ENCODE measurements at regions not wholly inside any gene's neighbourhood (a gene's known extent, or its start where the extent isn't known, plus 50 kb on each side); places are given as distances from the start of the nearest gene placed in this dataset.

DNA sequence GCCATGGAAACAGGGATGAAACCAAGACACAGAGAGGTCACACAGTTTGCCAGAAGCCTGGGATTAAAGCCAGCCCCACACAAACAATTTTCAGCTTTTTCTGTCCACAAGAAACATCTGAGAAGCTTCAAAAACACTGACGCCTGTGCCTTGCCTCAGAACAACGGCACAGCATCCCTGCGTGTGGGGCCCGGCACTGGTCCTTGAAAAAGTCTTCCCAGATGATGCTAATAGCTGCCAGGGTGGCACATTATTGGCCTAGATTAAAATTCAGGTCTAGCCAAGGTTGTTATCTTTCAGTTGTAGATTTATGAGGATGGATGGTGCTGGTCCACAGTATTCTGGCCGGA is 321.4 kb downstream of the HAPSTR1 start:
- DNase-seq (no peak), ATAC-seq (ENCODE audit: poor library complexity) (no peak)
- intact Hi-C loops (cut with DNase I): no loop called here

DNA sequence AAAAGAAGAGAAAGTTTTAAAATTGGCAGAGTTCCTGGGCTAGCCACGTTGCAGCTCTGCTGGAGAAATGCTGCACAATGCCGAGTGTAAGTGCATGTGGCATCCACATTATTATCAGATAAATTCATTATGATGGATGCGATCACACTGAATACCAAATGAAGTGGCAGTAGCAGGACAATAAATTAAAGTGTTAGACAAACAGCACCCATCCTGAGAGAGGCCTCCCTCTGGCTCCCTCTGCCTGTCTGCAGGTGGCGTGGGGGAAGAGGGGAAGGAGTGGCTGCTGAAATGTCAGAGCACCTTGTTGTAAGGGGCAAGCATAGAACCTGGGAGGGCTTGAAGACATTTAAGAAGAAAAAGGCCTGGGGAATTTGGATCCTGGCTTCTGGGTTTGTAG is 324.1 kb downstream of the HAPSTR1 start:
- DNase-seq (no peak), ATAC-seq (ENCODE audit: poor library complexity) (no peak)
- intact Hi-C loops (cut with DNase I): no loop called here

DNA sequence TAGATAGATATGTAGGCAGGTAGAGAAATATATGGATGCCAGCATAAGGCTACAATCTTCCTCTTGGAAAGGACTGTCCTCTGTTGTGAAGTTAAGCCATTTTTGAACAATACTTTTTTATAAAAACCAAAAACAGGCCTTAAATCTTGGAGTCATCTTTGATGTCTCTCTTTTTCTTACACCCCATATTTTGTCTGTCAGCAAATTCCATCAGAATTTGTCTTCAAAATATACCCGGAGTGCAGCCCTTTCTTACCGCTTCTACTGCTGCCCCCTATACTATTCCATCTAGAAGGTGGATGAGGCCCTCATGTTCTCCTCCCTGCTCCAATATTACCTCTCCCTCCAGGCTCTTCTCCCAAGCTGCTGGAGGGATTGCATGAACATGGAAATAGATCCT is 326.5 kb downstream of the HAPSTR1 start:
- intact Hi-C loops (cut with DNase I): no loop called here
- ATAC-seq (ENCODE audit: poor library complexity): no peak
- DNase-seq: no peak

DNA sequence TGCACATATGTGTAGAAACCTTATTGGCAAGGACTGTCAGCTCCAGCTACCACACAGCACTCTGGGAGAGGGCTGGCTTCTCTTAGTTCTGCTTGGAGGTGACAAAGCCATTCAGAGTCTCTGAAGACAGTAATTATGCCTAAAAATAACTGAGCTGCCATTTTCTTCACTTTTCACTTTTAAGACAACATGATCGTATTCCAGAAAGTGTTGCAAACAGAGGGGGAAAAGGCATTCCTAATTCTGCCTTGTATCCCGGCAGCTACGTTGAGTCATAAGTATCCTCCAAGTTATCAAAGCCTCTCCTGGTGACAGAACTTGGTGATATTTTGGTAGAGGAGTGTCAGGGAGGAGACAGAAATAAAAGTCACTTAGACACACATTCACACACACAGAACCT is 327.7 kb downstream of the HAPSTR1 start:
- no peak for DNase-seq
- intact Hi-C loops (cut with DNase I): no loop called here
- ATAC-seq (ENCODE audit: poor library complexity): no peak

DNA sequence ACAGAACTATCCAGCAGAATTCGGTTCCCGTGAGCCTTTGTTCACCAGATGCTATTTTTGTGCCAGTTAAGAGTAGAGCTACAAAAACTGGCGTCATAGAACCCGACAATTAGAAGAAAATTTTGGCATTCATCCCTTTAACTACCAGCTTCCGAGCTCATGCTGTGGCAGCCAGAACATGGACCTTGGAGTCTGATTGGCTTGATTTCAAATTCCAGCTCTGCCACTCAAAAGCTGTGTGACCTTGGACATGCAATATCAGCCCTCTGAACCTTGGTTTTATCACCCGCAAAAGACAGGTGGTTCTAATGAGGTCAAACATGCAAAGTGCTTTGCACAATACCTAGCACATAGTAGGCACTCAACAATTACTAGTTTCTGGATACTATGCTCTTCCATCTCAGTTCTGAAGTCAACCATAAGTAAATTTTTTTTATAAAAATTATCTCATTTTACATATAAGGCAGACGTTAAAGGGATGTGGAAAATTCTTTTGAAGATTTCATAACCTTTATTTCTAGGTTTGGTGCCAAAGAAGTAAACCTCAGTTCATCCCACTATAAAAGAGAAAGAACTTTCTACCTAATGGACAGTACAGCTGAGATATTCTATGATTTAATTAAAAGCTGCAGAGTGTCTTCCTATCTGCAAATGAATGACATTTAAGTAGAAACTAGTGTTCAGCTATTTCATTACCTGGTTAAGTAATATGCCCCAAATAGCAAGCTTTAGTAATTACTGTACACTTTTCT is 331.5 kb downstream of the HAPSTR1 start:
- ATAC-seq (ENCODE audit: poor library complexity): peak; percentile 88
- intact Hi-C loops (cut with DNase I): no loop called here

DNA sequence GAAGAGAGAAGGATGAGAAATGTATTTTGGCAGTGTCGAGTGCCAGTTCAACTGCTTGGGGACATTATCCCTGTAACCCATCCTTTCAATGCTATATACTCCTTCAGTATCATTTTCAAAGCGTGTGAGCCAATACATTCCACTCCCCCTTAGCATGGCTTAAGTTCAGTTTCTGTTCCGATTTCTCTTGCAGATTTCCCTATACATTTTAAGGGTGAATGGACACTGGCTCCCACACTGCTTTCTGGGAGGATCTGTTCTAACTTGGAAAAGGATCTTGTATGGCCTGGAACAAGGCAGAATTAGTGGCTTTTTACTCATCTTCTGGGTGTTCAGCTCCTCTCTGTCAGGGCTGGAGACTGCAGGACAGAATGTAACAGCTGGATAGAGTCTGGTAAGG is 333.8 kb downstream of the HAPSTR1 start:
- intact Hi-C loops (cut with DNase I): no loop called here

More for the DNA sequence above, 331.5 kb downstream of the HAPSTR1 start:
- peak; percentile 43 for DNase-seq

DNA sequence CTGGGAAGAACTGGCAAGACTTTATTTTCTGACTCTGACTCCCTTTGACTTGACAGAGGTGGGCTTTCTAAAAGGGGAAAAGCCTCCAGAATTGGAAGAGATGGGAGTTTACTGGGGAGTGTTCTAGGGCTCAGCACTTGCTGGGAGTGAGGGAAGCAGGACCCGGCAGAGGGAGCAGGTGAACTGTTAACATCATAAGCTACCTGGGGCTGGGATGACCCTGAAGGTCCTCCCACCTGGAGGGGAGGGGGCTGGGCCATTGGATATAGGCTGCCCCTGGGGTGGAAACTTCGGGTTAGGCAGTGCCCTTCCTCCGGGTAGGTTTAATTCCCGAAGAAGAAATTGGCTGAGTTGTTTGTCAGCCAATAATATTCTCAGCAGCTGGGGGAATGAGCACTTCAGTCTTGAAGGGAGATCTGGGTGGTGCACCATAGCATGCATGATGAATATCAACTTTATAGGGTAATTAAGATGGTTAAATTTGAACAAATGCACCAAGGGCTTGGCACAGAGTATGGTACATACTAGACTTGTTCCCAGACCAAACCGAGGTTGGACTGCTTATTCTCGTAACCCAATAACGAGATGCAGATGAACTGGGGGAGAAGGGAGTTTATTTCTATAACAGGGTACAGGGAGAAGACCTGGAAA is 337.0 kb downstream of the HAPSTR1 start:
- ATAC-seq (ENCODE audit: poor library complexity): no peak
- intact Hi-C loops (cut with DNase I): no loop called here

More for the DNA sequence above, 333.8 kb downstream of the HAPSTR1 start:
- DNase-seq (no peak), ATAC-seq (ENCODE audit: poor library complexity) (peak; percentile 9)

DNA sequence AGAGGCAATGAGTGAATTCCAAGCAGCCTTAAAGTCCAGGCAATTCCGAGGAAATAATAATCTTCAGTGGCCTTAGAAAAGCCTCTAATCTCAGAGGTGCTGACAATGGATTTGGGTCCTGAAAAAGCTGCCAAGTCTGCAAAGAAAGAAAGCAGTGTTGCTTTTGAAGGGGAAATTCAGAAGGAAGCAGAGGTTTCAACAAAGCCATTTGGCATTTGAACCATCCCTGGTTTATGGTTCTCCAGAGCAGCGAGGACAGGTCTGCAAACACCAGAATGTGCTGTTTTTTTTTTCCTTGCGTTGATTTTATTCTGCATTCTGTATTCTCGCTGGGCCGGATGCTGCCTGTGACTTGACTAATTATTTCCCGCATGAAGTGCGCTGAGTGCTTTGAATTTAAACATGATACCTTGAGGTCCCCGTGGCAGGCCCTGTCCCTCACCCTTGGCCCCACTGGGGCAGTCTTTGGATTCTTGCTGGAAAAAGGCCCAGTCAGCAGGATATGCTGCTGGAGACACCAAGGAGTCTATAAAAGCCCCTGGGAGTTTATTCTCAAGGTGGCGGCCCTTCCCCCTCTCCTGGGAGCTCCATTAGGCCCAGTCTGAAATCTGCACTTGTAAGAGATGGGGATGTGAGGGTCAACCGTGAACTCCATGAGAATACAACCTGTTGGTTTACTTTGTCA is 338.3 kb downstream of the HAPSTR1 start:
- intact Hi-C loops (cut with DNase I): no loop called here
- no peak for ATAC-seq (ENCODE audit: poor library complexity)
- no peak for DNase-seq

More for the DNA sequence above, 337.0 kb downstream of the HAPSTR1 start:
- DNase-seq: no peak

DNA sequence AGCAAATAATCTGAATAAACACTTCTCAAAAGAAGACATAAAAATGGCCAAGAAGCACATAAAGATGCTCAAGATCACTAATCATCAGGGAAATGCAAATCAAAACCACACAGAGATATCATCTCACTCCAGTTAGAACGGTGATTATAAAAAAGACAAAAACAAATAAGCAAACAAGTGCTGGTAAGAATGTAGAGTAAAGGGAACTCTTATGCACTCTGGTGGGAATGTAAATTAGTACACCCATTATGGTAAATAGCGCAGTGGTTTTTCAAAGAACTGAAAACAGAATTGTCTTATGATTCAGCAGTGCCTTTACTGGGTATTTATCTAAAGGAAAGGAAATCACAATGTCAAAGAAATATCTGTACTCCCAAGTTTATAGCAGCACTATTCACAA is 343.2 kb downstream of the HAPSTR1 start:
- ATAC-seq (ENCODE audit: poor library complexity): no peak
- intact Hi-C loops (cut with DNase I): no loop called here
- DNase-seq: no peak

DNA sequence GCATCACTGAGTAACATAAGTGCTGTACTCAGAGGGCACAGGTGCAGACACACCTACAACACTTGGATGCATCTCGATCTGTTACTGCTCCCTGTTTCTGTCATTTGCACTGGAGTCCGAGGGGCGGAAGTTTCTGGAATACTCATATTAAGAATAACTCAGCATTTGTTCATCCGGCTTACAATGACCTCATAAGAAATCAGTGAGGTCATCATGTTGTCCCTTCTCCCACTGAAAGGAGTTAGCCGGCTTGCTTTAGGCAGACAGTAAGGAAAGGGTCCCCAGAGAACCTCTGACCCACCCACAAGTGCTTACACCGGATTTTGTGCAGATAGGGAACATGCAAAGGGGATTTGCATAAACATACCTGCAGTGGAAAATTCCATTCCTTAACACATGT is 344.7 kb downstream of the HAPSTR1 start:
- DNase-seq (no peak), ATAC-seq (ENCODE audit: poor library complexity) (no peak)
- intact Hi-C loops (cut with DNase I): no loop called here

DNA sequence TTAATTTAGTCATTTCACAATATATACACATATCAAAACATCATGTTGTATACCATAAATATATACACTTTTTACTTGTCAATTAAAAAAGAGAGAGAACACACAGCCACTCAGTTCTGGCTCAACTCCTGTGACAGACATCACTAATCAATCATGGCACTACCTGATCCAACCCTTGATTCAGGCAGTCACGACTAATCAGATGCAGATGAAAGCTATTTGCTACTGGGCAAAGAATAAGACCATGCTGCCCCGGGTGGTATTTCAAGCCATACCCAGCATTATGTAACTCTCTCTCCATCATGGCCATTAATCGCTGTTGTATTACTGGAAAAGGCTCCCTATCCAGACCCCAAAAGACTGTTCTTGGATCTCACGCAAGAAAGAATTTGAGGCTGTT is 345.7 kb downstream of the HAPSTR1 start:
- ATAC-seq (ENCODE audit: poor library complexity) (no peak), DNase-seq (no peak)
- intact Hi-C loops (cut with DNase I): no loop called here

DNA sequence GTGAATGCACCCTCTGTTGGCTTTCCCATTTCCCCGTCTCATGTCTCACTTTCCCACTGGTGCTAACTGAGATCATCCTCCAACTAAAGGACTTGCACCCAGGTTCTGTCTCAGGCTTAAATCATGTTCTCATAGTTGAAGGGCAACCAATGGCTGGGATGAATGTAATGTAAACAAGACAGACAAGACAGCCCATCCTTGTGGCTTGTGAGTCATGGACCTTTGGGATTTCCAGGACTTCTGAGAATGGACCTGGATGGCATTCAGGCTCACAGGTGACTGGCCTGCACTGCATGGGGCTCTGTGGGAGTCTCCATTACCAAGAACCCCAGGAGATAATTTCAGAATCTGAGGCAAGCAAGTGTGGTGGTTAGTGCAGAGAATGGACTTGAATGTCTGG is 347.5 kb downstream of the HAPSTR1 start:
- intact Hi-C loops (cut with DNase I): no loop called here
- ATAC-seq (ENCODE audit: poor library complexity) (no peak), DNase-seq (no peak)

DNA sequence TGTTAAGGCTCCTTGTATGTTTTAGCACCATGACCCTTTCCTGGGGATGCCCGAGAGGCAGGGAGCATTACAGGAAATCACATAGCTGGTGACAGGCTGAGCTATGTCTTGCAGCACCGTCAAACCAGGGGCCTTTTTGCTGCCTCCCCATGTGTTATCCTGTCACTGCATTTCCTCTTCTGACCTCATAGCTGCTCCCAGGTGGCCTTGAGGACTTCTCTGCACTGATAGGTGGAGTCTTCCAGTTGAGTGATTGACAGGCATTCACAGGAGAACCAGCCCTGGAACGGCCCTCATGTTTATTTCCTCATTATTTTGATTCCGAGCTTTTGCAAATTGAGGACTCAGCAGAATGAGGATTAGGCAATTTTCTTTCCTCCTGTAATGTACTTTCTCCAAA is 349.6 kb downstream of the HAPSTR1 start:
- ATAC-seq (ENCODE audit: poor library complexity) (peak; percentile 19), DNase-seq (no peak)
- intact Hi-C loops (cut with DNase I): no loop called here

DNA sequence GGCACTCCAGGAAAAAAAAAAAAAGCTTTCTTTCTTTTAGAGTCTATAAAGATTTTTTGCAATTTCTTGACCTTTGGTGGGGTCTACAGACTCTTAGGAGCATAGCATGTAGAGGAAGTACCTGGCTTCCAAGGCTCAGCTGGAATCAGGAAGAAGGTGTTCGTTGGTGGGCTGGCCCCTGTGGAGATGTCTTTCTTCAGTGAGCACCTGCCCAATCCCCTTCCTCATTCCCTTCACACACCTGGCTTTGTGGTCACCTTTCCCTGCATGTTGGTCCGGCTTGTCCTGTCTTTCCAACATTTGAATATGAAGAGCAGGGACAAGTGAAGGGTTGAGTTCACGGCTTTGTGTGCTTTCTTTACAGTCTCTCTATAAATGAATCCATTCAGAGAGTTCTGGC is 352.4 kb downstream of the HAPSTR1 start:
- ATAC-seq (ENCODE audit: poor library complexity) (no peak), DNase-seq (no peak)
- intact Hi-C loops (cut with DNase I): no loop called here

DNA sequence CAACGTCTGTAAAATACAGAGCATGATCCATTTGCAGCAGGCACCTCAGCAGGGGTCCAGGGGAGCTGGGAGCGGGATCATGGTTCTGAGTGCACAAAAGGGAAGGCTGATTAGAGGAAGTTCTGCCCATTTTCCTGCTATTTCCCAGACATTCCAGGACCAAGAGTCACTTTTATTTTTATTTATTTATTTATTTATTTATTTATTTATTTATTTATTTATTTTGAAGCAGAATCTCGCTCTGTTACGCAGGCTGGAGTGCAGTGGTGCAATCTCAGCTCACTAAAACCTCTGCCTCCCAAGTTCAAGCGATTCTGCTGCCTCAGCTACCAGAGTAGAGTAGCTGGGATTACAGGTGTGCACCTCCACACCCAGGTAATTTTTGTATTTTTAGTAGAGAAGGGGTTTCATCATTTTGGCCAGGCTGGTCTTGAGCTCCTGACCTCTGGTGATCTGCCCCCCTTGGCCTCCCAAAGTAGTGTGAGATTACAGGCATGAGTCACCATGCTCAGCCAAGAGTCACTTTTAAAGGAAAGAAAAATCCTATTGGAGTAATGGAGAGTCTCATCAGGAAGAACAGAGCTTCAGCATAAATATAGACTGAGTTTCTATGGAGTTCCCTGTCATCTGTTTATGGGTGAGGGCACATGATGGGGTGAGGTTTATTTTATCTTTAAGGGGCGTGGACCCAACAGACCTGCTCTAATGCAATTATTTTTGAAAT is 355.2 kb downstream of the HAPSTR1 start:
- intact Hi-C loops (cut with DNase I): loop anchor here (2.0 kb wide), 1 partner anchor 76 kb away; no protein-coding TSS in a partner anchor
- DNase-seq (no peak), ATAC-seq (ENCODE audit: poor library complexity) (peak; percentile 87)

DNA sequence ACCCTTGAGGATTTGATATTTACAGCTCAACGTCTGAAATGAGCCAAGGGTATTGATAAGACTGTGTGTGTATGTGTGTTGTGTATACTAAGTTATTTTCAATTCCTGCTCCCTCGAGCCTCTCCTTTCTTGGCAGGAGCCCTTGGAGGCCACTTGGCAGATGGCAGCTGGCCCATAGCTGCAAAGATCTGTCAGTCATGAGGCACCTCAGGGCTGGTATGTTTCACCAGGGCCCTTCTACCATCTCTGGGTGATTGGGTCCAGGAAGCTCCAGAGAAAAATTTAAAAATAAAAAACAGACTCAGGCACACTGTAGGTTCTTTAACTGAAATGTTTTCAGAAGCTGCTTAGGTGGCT is 355.7 kb downstream of the HAPSTR1 start:
- intact Hi-C loops (cut with DNase I): loop anchor here (2.0 kb wide), 1 partner anchor 76 kb away; no protein-coding TSS in a partner anchor
- DNase-seq (peak; percentile 84), ATAC-seq (ENCODE audit: poor library complexity) (peak; percentile 94)

DNA sequence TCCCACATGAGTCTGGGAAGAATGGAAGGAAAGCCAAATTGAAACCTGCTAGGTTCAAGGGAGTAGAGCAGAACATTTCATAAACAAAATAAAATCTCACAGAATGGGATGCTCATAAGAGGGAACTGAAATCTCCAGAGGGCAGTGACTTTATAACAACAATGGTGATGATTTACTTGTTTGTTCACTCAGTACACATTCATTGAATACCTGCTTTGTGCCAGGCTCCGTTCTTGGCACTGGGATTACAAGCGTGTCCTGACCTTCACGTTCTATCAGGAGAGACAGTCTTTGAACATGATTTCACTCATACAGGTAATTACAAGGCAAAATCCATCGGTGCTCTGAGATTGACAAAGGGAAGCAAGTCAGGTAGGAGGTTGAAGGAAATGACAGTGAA is 356.3 kb downstream of the HAPSTR1 start:
- ATAC-seq (ENCODE audit: poor library complexity) (peak; percentile 69), DNase-seq (no peak)
- intact Hi-C loops (cut with DNase I): loop anchor here (2.0 kb wide), 1 partner anchor 77 kb away; no protein-coding TSS in a partner anchor

DNA sequence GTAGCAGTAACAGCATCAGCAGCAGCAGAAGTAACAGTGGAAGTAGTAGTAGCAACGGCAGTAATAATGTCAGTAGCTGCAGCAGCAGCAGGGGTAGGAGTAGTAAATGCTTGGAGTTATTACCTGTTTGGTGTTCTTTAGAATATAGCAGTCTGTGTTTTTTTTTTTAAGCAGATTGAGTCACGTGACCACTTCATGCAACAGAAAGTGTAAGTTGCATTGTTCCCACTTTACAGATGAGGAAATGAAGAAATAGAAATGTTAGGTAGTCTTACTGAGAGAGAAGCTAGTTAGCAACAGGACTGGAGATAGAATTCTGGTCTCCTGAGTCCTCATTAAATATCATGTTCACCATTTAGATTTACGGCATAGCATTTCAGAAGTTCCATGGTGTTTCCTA is 358.2 kb downstream of the HAPSTR1 start:
- ATAC-seq (ENCODE audit: poor library complexity): no peak
- no peak for DNase-seq
- intact Hi-C loops (cut with DNase I): no loop called here

DNA sequence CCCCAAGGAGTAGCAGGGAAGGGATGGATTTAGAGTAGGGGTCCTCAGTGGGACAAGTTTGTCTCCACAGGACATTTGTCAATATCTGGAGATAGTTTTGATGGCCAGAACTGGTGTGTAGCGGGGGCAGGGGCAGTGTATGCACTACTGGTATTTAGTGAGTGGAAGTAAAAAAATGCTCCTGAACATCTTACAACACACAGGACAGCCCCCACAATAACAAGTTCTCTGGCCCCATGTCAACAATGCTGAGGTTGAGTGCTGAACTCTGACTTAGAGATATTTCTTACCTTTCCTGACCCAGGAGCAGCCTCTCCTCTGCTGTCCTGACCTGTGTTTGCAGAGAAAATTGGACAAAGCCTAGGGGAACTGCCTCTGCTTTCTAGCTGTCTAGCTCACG is 365.8 kb downstream of the HAPSTR1 start:
- ATAC-seq (ENCODE audit: poor library complexity): no peak
- intact Hi-C loops (cut with DNase I): no loop called here
- DNase-seq: no peak
